HUES64 (cell line): ENCODE measurements at regions not wholly inside any gene's neighbourhood (a gene's known extent, or its start where the extent isn't known, plus 50 kb on each side); places are given as distances from the start of the nearest gene placed in this dataset.

ENCODE experiments used
- H3K27ac ChIP-seq: 2 replicates; pipeline ENCODE4 v1.7.0; 2013; ENCODE audit warnings: low read depth, low read length, inconsistent platforms
- H3K27me3 ChIP-seq: 2 replicates; pipeline ENCODE4 v1.6.1; 2013; ENCODE audit warnings: mild to moderate bottlenecking, low read length; ENCODE audit not compliant: insufficient read depth
- H3K36me3 ChIP-seq: 2 replicates; pipeline ENCODE4 v1.6.1; 2013; ENCODE audit warnings: mild to moderate bottlenecking, low read length; ENCODE audit not compliant: insufficient read depth
- H3K4me1 ChIP-seq: 2 replicates; pipeline ENCODE4 v1.6.1; 2013; ENCODE audit warnings: mild to moderate bottlenecking, low read length, moderate library complexity; ENCODE audit not compliant: insufficient read depth
- H3K4me3 ChIP-seq: 2 replicates; pipeline ENCODE4 v1.5.1; 2013; ENCODE audit warnings: mild to moderate bottlenecking, low read length, moderate library complexity
- H3K9ac ChIP-seq: 2 replicates; pipeline ENCODE4 v1.6.1; 2013; ENCODE audit warnings: mild to moderate bottlenecking, low read depth, low read length
- H3K9me3 ChIP-seq: 2 replicates; pipeline ENCODE4 v1.6.1; 2013; ENCODE audit warnings: low read depth, low read length; ENCODE audit not compliant: insufficient read depth
- WGBS: fragments of 150-250, 120-280 bp; methylation state at CpG from one replicate; pipeline ENCODE4 v1.1.7; 2013; ENCODE audit warnings: missing lambda C conversion rate; 5-methylcytosine and 5-hydroxymethylcytosine counted together

GRCh38 chr20:57991211-57991881 is 237.1 kb downstream of the ANKRD60 start:
- 86% methylated on average over 14 of the region's 14 CpGs for WGBS
- H3K27me3 ChIP-seq: no peaks in the 10 kb centered on the region
- H3K4me1 ChIP-seq: no peaks in the 10 kb centered on the region
- H3K4me3 ChIP-seq: no peak overlapping the region
- H3K27ac ChIP-seq: no peak overlapping the region
- H3K9ac ChIP-seq: no peak overlapping the region
- H3K9me3 ChIP-seq: no peaks in the 10 kb centered on the region
- no peaks in the 10 kb centered on the region for H3K36me3 ChIP-seq

GRCh38 chr20:57990396-57990987 is 238.0 kb downstream of the ANKRD60 start:
- H3K27ac ChIP-seq: no peak overlapping the region
- H3K9me3 ChIP-seq: no peaks in the 10 kb centered on the region
- no peaks in the 10 kb centered on the region for H3K27me3 ChIP-seq
- H3K36me3 ChIP-seq: no peaks in the 10 kb centered on the region
- WGBS: 87% methylated on average over 7 of the region's 8 CpGs
- H3K4me1 ChIP-seq: no peaks in the 10 kb centered on the region
- no peak overlapping the region for H3K4me3 ChIP-seq
- H3K9ac ChIP-seq: no peak overlapping the region

DNA sequence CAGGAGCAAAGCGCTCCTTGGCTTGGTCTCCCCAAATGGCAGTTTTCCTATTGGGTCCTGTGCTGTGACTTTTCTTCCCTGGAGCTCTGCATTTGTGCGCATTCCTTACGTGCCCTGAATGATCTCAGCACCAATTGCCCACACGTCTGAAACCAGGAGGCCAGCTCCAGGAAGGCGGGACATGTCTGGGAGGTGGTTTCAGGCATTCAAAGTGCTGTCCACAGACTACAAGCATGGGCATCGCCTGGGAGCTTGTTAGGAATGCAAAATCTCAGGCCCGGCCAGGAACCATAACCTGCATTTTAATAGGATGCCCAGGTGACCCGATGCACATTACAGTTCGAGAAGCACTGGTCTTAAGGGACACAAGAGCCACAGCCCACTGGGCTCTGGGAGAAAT is 239.6 kb downstream of the ANKRD60 start:
- Histone ChIP-seq H3K9ac (no peak overlapping the region), H3K9me3 (no peaks in the 10 kb centered on the region), H3K4me3 (no peak overlapping the region), H3K36me3 (no peaks in the 10 kb centered on the region), H3K27me3 (no peaks in the 10 kb centered on the region), H3K27ac (no peak overlapping the region), H3K4me1 (0 out of 2 replicates have a peak, but pooled peaks cover 4% of the 10 kb centered on the region)
- WGBS: 91% methylated on average over 9 of the region's 9 CpGs

GRCh38 chr20:57988422-57988821 is 240.0 kb downstream of the ANKRD60 start:
- Histone ChIP-seq H3K27me3 (no peaks in the 10 kb centered on the region), H3K9ac (no peak overlapping the region), H3K9me3 (no peaks in the 10 kb centered on the region), H3K4me3 (no peak overlapping the region), H3K36me3 (no peaks in the 10 kb centered on the region), H3K27ac (no peak overlapping the region), H3K4me1 (0 out of 2 replicates have a peak, but pooled peaks cover 4% of the 10 kb centered on the region)
- 98% methylated on average over 3 of the region's 3 CpGs for WGBS

- H3K9me3 ChIP-seq: no peaks in the 10 kb centered on the region
- no peak overlapping the region for H3K27ac ChIP-seq
- H3K27me3 ChIP-seq: no peaks in the 10 kb centered on the region
- H3K36me3 ChIP-seq: no peaks in the 10 kb centered on the region
- H3K9ac ChIP-seq: no peak overlapping the region
- H3K4me1 ChIP-seq: 0 out of 2 replicates have a peak, but pooled peaks cover 4% of the 10 kb centered on the region
- over 99% methylated on average over 6 of the region's 6 CpGs for WGBS
- H3K4me3 ChIP-seq: no peak overlapping the region
Observed at GRCh38 chr20:57987659-57988058, 240.8 kb downstream of the ANKRD60 start.

DNA sequence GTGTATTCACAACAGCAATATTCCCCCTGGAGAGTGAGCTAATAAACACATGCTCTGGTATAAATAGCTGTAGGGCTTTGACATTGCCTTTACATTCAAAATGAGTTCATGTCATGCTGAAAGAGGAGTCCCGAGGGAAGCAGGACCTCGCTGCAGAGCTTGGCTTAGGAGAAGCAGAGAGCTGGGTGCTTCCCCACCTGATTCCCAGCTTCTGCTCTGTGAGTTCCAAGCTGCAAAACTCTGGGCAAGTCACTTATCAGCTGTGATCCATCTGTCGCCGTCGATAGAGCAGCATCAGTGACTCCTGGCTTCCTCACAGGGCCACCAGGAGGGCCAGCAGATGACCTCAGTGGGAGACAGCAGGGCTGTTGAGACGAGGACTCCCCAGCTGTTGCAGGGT is 241.8 kb downstream of the ANKRD60 start:
- Histone ChIP-seq H3K9me3 (no peaks in the 10 kb centered on the region), H3K27me3 (no peaks in the 10 kb centered on the region), H3K4me1 (0 out of 2 replicates have a peak, but pooled peaks cover 4% of the 10 kb centered on the region), H3K36me3 (no peaks in the 10 kb centered on the region), H3K27ac (no peak overlapping the region), H3K4me3 (no peak overlapping the region), H3K9ac (no peak overlapping the region)
- 89% methylated on average over 6 of the region's 6 CpGs for WGBS

DNA sequence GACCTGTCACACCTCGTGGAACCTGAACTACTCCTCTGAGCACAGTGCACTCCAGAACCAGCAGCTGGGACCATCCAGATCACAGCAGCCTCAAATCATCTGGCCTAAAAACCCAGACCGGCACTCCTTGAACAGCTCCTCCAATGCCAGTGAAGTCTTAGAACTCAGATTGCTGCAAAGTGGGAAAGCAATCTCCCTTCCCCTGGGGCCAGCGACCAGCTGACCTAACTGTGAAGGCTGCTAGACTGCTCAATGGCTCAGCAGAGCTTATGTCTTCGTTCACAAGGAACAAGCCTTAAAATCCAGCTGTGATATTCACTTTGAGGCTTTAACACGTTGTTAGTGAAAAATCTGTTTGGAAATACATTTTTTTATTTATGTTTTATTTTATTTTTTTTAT is 243.2 kb downstream of the ANKRD60 start:
- peaks cover 5% of the 10 kb centered on the region; the same call in 1 of the 2 replicates for H3K4me1 ChIP-seq
- H3K4me3 ChIP-seq: no peak overlapping the region
- H3K27me3 ChIP-seq: no peaks in the 10 kb centered on the region
- 60% methylated on average over 5 of the region's 5 CpGs for WGBS
- no peak overlapping the region for H3K9ac ChIP-seq
- no peaks in the 10 kb centered on the region for H3K9me3 ChIP-seq
- H3K36me3 ChIP-seq: no peaks in the 10 kb centered on the region
- no peak overlapping the region for H3K27ac ChIP-seq

- no peaks in the 10 kb centered on the region for H3K27me3 ChIP-seq
- no peaks in the 10 kb centered on the region for H3K36me3 ChIP-seq
- H3K9me3 ChIP-seq: no peaks in the 10 kb centered on the region
- H3K4me1 ChIP-seq: peaks cover 11% of the 10 kb centered on the region; the same call in 1 of the 2 replicates
- 87% methylated on average over 9 of the region's 9 CpGs for WGBS
- H3K27ac ChIP-seq: no peak overlapping the region
- H3K4me3 ChIP-seq: no peak overlapping the region
- H3K9ac ChIP-seq: no peak overlapping the region
Observed at GRCh38 chr20:57983082-57983481, 245.4 kb downstream of the ANKRD60 start.

DNA sequence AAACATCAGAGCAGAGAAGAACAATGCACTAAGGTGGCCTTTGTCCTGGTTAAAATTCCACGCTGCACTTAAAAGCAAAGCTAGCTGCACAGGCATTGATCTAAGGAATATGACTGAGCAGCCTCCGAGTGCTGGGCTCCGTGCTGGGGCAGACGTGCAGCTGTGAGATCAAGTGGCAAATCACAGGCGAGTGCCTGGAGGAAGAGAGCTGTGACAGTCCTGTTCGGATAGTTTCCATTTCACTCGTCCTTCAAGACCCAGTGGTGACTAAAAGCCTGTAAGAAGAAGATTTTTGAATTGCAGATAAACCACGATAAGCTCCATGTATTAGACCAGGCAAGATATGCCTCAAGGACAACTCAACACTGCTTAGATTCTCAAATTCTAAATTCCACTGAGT is 247.9 kb downstream of the ANKRD60 start:
- Histone ChIP-seq H3K27ac (no peak overlapping the region), H3K4me1 (peaks cover 11% of the 10 kb centered on the region; the same call in 1 of the 2 replicates), H3K27me3 (no peaks in the 10 kb centered on the region), H3K9me3 (no peaks in the 10 kb centered on the region), H3K4me3 (no peak overlapping the region), H3K36me3 (no peaks in the 10 kb centered on the region), H3K9ac (no peak overlapping the region)
- WGBS: 63% methylated on average over 8 of the region's 8 CpGs

GRCh38 chr20:57977569-57977968 is 250.9 kb downstream of the ANKRD60 start:
- Histone ChIP-seq H3K36me3 (no peaks in the 10 kb centered on the region), H3K4me1 (peaks cover 7% of the 10 kb centered on the region; the same call in 1 of the 2 replicates), H3K27me3 (no peaks in the 10 kb centered on the region), H3K27ac (no peak overlapping the region), H3K9ac (no peak overlapping the region), H3K4me3 (no peak overlapping the region), H3K9me3 (no peaks in the 10 kb centered on the region)
- 93% methylated on average over 7 of the region's 7 CpGs for WGBS

- WGBS: 91% methylated on average over 10 of the region's 10 CpGs
- Histone ChIP-seq H3K4me1 (peaks cover 7% of the 10 kb centered on the region; the same call in 1 of the 2 replicates), H3K9ac (no peak overlapping the region), H3K9me3 (no peaks in the 10 kb centered on the region), H3K27me3 (no peaks in the 10 kb centered on the region), H3K36me3 (no peaks in the 10 kb centered on the region), H3K4me3 (no peak overlapping the region), H3K27ac (no peak overlapping the region)
Observed at GRCh38 chr20:57977141-57977540, 251.3 kb downstream of the ANKRD60 start.
